KBM-7 (cell line): ENCODE measurements at regions not wholly inside any gene's neighbourhood (a gene's known extent, or its start where the extent isn't known, plus 50 kb on each side); places are given as distances from the start of the nearest gene placed in this dataset.
"Not testable (repeated sequence)": the region's sequence is repeated elsewhere in the genome, so short reads cannot be mapped to it uniquely, and the experiment has no call there.

ENCODE experiments used
- DNase-seq: peaks from one replicate; pipeline ENCODE4 v3.0.0-alpha.2; 2015
- in situ Hi-C: fragments of 300-500 bp; cut with MboI; formaldehyde crosslinking; loops from 2 replicates; pipeline ENCODE4 v1.14.3; 2020; ENCODE audit warnings: low sequenced_read_pairs, low pct_unique_long_range_greater_than_20kb, mixed read lengths

- in situ Hi-C loops, result no loop called here
- no peak for DNase-seq
These were observed 1535.3 kb upstream of the PCDH10 start for GRCh38 chr4:131613824-131614216.

GRCh38 chr4:131632877-131633276, 1516.2 kb upstream of the PCDH10 start:
- no peak for DNase-seq
- in situ Hi-C loops, result no loop called here

GRCh38 chr4:131635191-131635590, 1513.9 kb upstream of the PCDH10 start:
- in situ Hi-C loops, result no loop called here
- no peak for DNase-seq

- DNase-seq, result no peak
- in situ Hi-C loops, result no loop called here
These were observed 1510.3 kb upstream of the PCDH10 start for GRCh38 chr4:131638781-131639180.

- in situ Hi-C loops, result no loop called here
- no peak for DNase-seq
These were observed 1504.5 kb upstream of the PCDH10 start for GRCh38 chr4:131644619-131645018.

GRCh38 chr4:131649227-131649626, 1499.9 kb upstream of the PCDH10 start:
- in situ Hi-C loops, result no loop called here
- no peak for DNase-seq

GRCh38 chr4:131650951-131651350, 1498.1 kb upstream of the PCDH10 start:
- in situ Hi-C loops, result no loop called here
- DNase-seq, result no peak

- in situ Hi-C loops, DNase-seq: not testable (repeated sequence)
These were observed 1465.8 kb upstream of the PCDH10 start for GRCh38 chr4:131683314-131683713.

GRCh38 chr4:131721883-131722282, 1427.2 kb upstream of the PCDH10 start:
- in situ Hi-C loops, result no loop called here
- no peak for DNase-seq

- in situ Hi-C loops, DNase-seq: not testable (repeated sequence)
These were observed 1426.0 kb upstream of the PCDH10 start for GRCh38 chr4:131723069-131723468.

- DNase-seq, in situ Hi-C loops: not testable (repeated sequence)
These were observed 1424.2 kb upstream of the PCDH10 start for GRCh38 chr4:131724847-131725246.

- DNase-seq, in situ Hi-C loops: not testable (repeated sequence)
These were observed 1423.6 kb upstream of the PCDH10 start for GRCh38 chr4:131725521-131725920.

- in situ Hi-C loops, DNase-seq: not testable (repeated sequence)
These were observed 1422.2 kb upstream of the PCDH10 start for GRCh38 chr4:131726940-131727339.

- in situ Hi-C loops, DNase-seq: not testable (repeated sequence)
These were observed 1421.7 kb upstream of the PCDH10 start for GRCh38 chr4:131727418-131727817.

GRCh38 chr4:131729205-131729604, 1419.9 kb upstream of the PCDH10 start:
- in situ Hi-C loops, DNase-seq: not testable (repeated sequence)

GRCh38 chr4:131729716-131730398, 1419.2 kb upstream of the PCDH10 start:
- DNase-seq, in situ Hi-C loops: not testable (repeated sequence)

GRCh38 chr4:131730574-131730973, 1418.5 kb upstream of the PCDH10 start:
- DNase-seq, in situ Hi-C loops: not testable (repeated sequence)

GRCh38 chr4:131732034-131732630, 1417.0 kb upstream of the PCDH10 start:
- in situ Hi-C loops, DNase-seq: not testable (repeated sequence)

GRCh38 chr4:131734321-131734720, 1414.8 kb upstream of the PCDH10 start:
- DNase-seq, in situ Hi-C loops: not testable (repeated sequence)

- DNase-seq, in situ Hi-C loops: not testable (repeated sequence)
These were observed 1414.2 kb upstream of the PCDH10 start for GRCh38 chr4:131734851-131735385.
